ENCODE measurements at regions not wholly inside any gene's neighbourhood (a gene's known extent, or its start where the extent isn't known, plus 50 kb on each side); places are given as distances from the start of the nearest gene placed in this dataset.
"Not testable (repeated sequence)": the region's sequence is repeated elsewhere in the genome, so short reads cannot be mapped to it uniquely, and the experiment has no call there.

DNA sequence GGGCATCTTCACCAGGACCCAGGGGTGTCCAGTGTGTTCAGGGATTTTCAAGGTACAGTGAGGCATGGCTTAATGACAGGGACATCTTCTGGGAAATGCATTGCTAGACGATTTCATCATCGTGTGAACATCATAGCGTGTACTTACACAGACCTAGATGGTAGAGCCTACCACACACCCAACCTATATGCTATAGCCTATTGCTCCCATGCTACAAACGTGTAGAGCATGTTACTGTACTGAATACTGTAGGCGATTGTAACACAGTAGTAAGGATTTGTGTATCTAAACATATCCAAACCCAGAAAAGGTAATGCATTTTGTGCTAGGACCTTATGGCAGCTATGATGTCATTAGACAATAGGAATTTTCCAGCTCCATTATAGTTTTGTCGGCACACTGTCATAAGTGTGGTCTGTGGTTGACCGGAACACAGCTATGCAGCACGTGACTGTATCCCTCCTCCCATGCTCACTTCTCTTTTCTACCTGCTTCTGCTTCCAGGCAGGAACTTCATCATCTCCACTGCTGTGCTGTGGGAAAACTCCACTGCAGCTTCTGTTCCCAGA, 416.2 kb upstream of the NFE2L3 start:
- intact Hi-C loops (cut with DNase I): no loop called here
- DNase-seq: no peak
- ATAC-seq: no peak

DNA sequence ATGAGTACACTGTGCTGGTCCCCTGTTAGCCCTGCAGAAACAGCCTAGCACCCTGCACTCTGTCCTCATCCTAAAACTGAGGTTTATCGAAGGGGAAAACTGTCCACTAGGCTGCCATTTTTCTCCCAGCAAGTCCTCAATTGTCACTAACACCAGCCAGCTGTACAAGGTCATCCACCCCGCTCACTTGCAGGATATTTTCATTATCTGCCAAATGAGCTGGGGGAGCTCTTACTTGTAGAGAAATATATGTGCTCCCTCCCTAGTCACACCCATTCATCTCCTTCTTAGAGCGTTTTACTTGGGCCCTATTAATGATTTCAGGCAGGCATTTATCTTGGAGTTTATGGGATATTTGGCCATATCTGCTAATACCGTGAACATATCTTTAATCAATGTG, 413.5 kb upstream of the NFE2L3 start:
- intact Hi-C loops (cut with DNase I): no loop called here
- no peak for DNase-seq
- no peak for ATAC-seq

DNA sequence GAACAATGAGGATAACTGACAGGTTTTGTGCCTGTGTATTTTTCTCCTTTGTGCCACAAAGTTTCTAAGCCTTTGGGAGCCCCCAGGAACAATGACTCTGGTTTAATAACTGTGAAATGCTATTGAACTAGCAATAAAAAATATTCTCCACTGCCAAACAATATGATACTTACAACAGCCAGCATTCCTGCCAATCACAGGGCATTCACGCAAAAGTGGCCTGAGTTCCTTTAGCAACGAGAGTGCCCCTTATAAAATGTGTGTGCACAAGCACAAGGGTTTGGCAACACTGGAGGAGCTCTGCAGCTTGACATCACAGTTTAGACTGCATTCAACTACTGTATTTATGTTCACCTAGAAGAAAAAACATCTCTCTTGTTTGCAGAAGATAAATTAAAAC, 412.9 kb upstream of the NFE2L3 start:
- DNase-seq (no peak), ATAC-seq (no peak)
- intact Hi-C loops (cut with DNase I): no loop called here

DNA sequence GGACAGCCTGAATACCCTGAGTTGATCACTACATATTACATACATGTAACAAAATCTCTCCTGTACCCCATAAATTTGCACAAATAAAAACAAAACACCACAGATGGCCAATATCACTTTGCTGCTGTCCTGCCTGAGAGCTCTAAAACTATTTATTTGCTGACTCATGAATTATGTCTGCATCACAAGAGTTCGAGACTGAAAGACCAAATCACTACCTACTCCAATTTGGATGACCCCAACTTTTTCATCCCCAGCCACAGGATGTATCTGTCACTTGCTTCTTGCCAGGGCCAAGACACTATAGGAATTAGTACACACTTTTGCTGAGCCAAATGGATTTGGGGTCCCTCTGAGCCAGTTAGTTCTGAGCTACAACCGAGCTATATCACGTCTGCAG, 409.7 kb upstream of the NFE2L3 start:
- DNase-seq (no peak), ATAC-seq (no peak)
- intact Hi-C loops (cut with DNase I): no loop called here

DNA sequence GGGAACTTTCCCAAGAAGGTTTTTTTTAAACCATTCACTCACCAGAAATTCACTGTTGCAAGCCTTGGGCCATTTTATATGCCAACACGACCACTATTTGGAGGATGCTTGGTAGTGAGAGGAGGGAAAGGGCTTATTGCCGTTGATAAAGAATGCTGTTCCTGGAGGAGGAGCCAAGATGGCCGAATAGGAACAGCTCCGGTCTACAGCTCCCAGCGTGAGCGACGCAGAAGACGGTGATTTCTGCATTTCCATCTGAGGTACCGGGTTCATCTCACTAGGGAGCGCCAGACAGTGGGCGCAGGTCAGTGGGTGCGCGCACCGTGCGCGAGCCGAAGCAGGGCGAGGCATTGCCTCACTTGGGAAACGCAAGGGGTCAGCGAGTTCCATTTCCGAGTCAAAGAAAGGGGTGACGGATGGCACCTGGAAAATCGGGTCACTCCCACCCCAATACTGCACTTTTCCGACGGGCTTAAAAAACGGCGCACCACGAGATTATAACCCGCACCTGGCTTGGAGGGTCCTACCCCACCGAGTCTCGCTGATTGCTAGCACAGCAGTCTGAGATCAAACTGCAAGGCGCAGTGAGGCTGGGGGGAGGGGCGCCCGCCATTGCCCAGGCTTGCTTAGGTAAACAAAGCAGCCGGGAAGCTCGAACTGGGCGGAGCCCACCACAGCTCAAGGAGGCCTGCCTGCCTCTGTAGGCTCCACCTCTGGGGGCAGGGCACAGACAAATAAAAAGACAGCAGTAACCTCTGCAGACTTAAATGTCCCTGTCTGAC, 408.1 kb upstream of the NFE2L3 start:
- ATAC-seq; intact Hi-C loops (cut with DNase I): not testable (repeated sequence)

DNA sequence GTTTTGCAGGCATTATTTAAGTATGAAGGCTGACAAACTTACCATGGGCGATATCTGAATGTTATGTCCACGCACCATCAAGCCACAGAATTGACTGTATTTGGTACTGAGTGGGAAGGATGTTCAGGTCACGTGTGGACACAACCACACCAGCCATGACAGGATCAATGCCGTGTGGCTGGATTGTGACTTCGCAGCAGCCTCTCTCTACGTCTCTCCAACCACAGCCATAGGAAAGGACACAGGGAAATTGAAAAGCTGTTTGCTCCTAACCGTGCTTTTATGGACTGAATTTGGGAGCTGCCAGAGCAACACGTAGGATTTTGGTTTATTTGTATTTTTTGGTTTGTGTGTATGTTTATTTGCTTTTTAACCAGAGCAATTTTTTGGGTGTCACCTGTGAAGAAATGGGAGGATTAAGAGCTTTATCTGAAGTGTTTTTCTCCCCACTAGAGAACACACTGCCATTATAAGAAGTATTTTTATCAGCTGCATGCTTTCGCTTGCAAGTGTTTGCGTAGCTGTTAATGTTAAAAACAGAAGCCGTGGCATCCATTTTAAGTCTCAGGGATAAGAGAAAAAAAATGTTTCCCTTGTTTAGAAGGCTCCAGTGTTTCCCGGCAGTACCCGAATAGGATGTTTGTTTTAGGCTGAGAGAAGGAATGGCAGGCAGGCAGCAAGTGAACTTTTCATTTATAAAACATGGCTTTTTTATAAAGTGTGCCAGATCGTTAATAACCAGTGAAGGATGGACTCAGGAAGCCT, 401.1 kb upstream of the NFE2L3 start:
- peak in 1 of 2 donors; percentile 33 for ATAC-seq
- intact Hi-C loops (cut with DNase I): loop anchor here in 1 of 2 donors (10.0 kb wide), 1 partner anchor 84 kb away; no protein-coding TSS in a partner anchor
- no peak for DNase-seq

More for the DNA sequence above, 408.1 kb upstream of the NFE2L3 start:
- DNase-seq: not testable (repeated sequence)

DNA sequence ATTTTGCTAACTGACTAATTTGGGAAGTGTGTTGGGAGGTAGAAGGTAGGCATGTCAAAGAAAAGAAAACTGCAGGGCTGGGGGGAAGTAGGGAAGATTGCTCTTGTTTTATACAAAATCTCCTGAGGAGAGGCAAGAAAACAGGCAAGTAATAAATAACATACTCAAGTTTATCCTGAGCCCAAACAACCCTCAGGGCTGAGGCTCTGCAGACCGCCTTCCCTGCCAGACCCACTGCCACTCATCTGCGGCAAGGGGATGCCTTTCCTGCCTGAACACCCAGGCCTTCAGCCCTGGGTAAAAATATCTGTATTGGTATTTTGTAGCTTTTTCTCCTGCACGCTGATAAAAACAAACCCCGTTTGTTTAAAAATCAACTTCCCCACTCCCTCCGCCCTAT, 399.8 kb upstream of the NFE2L3 start:
- DNase-seq (no peak), ATAC-seq (no peak)
- intact Hi-C loops (cut with DNase I): loop anchor here in 1 of 2 donors (10.0 kb wide), 1 partner anchor 83 kb away; no protein-coding TSS in a partner anchor

DNA sequence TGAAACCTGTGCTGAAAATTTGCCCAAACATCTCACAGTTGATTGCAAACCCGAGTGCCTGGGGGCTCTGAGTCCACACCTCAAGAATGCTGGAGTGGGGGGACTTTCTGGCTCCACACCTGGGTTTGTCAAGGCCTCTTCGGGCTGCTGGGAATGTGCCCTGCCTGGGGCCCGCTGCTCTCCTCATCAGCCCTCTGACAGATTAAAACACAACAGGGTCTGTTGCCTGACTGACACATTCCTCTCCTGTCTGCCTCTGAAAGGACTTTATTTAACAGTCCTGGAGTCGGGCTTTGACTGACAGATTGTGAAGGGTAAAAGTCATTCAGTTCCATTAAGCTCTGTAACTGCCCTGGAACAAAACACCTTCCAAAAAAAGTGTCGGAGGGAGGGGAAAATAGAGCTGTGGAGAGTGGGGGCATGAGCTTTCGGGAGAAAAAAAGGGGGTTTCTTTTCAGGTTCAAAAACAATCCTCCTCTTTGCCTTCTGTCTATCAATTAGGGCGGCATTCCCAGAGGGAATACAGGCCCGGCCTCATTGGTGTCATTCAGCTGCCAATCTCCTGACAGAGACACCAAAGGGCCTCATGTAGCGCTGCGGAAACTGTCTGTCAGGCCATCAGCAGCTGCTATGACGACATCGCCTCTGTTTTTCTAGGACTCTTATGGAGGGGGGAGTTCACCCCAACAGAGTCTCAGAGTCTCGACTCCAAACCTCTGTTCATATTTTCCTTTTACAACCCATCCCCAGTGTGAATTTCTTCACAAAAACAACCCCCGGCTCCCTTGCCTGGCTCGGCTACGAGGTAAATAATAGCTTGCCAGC, 398.8 kb upstream of the NFE2L3 start:
- ATAC-seq: peak in 1 of 2 donors; percentile 51
- DNase-seq: peak; percentile 33
- intact Hi-C loops (cut with DNase I): loop anchor here in 1 of 2 donors (10.0 kb wide), 1 partner anchor 82 kb away; no protein-coding TSS in a partner anchor

DNA sequence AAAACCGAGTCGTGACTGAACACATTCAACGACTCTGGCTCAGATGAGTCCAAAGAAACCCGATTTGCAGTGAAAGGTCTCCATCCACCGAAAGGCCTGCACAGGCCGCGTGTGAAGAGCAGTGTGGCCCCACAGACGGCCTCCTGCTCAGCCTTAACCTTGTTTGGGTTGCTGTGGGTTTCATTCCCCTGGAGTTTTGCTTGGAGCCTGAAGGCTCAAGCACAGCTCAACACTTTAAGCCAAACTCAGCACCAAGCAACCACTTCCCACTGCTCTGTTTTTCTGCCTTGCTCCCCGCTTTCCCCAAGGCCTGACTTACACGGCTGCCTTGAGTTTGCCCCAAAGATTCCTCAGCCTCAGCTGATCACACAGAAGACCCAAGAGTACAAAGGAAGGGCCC, 398.2 kb upstream of the NFE2L3 start:
- intact Hi-C loops (cut with DNase I): loop anchor here in 1 of 2 donors (10.0 kb wide), 1 partner anchor 81 kb away; no protein-coding TSS in a partner anchor
- ATAC-seq: peak; percentile 32 to 69
- no peak for DNase-seq

DNA sequence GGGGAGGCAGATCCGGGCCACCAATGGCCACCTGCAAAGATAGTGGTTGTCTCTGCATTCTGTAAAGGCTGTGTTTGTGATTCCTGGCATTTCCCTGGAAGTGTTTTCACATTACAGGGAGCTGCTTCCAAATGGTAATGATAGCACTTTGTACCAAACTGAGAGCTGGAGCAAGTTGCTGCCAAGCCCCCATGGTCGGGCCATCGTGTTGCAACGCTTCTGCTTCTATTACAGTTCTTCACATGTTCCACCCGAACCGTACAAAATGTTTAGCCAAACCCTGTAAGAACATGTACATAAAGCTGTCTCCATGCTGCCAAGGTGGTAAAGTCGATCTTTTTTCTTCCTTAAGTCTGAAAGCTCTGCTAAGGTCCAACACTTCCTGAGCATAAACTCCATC, 397.7 kb upstream of the NFE2L3 start:
- DNase-seq: peak; percentile 49
- ATAC-seq: peak in 1 of 2 donors; percentile 55
- intact Hi-C loops (cut with DNase I): loop anchor here in 1 of 2 donors (10.0 kb wide), 1 partner anchor 80 kb away; no protein-coding TSS in a partner anchor

DNA sequence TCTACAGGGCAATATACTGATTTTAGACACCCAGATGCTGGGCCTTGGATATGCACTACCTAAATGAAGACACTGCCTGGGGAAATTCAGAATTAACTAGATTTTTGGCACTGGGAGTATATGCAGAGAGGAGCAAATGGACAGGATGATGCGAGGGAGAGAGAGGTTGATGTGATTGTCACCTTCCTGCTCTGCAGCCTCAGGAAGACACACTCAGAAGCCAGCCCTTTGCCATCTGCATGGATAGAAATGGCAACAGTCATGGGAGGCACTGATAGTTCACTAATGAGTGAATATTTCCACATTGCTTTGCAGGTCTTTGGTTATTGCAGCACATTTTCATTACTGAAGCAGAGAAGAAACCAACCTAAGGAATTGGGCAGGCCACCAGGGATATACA, 397.2 kb upstream of the NFE2L3 start:
- no peak for ATAC-seq
- no peak for DNase-seq
- intact Hi-C loops (cut with DNase I): loop anchor here in 1 of 2 donors (10.0 kb wide), 1 partner anchor 80 kb away; no protein-coding TSS in a partner anchor

DNA sequence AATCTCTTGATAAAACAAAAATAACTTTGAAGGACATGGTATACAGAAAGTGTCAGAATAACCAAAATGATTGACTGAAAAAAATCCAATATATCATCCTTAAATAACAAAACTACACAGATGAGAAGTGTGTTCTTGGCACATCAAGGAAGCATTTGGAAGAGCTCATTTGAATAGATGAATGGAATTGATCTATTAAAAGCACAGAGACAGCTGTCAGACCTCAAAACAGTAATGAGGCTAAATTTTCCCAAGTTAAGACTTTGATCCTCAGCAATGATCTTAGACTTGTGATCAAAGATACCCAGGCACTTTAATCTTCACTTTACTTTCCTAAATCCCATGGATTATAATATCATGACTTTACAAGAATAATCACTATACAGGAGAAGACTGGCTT, 395.4 kb upstream of the NFE2L3 start:
- intact Hi-C loops (cut with DNase I): loop anchor here in 1 of 2 donors (10.0 kb wide), 1 partner anchor 78 kb away; no protein-coding TSS in a partner anchor
- DNase-seq: no peak
- no peak for ATAC-seq

DNA sequence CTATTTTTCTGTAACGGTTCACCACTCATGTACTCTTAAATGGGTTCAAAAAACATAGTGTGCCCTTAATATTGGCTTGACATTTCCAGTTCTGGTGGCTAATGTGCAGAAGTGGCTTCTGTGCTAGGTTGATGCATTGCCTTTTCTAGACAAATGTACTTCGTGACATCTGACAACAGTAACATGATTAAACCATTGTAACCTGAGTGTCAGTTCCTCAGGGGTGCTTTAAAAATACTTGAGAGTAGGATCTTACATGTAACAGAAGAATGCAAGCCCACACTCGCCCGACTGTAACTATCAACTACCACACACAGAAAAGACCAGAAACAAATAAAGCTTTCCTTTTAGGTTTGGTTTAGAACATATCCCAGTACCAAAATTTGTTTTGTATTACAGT, 393.4 kb upstream of the NFE2L3 start:
- intact Hi-C loops (cut with DNase I): loop anchor here in 1 of 2 donors (10.0 kb wide), 1 partner anchor 76 kb away; no protein-coding TSS in a partner anchor
- ATAC-seq (no peak), DNase-seq (no peak)

DNA sequence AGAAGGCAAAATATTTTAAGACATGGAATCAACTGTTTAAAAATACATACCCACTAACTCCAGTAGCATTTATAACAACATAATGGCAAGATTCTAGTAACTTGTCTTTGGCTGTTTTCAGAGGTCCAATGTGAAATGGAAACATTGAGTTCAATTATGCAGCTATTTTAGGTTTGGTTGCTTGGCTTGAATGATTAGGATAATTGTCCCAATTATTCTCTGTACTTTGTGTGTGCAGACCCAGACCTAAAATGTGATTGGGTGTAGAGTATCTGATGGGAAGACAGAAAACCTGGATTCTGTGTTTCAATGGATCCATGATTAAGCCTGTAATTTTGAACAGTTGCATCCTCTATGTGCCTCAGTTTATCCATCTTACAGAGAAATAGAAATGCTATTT, 392.7 kb upstream of the NFE2L3 start:
- DNase-seq: no peak
- ATAC-seq: no peak
- intact Hi-C loops (cut with DNase I): loop anchor here in 1 of 2 donors (10.0 kb wide), 1 partner anchor 76 kb away; no protein-coding TSS in a partner anchor

DNA sequence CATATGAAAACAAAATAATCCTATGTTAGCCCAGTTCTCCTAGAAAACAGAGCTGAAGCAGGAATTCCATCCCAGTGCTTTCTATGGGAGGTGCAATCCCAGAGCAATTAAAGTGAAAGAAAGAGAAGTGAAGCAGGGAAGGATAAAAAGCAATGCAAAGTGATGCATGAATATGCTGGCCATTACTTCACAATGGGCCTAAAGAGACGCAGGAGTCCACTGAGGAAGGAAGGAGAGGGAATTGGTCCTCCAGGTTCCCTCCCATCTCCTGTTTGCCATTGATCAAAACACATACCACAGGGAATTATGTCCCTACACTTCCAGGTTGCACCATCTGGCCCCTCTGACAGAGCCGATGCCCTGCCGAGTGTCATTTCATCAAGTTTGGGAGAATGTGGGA, 392.2 kb upstream of the NFE2L3 start:
- intact Hi-C loops (cut with DNase I): loop anchor here in 1 of 2 donors (10.0 kb wide), 1 partner anchor 75 kb away; no protein-coding TSS in a partner anchor
- ATAC-seq (no peak), DNase-seq (no peak)

DNA sequence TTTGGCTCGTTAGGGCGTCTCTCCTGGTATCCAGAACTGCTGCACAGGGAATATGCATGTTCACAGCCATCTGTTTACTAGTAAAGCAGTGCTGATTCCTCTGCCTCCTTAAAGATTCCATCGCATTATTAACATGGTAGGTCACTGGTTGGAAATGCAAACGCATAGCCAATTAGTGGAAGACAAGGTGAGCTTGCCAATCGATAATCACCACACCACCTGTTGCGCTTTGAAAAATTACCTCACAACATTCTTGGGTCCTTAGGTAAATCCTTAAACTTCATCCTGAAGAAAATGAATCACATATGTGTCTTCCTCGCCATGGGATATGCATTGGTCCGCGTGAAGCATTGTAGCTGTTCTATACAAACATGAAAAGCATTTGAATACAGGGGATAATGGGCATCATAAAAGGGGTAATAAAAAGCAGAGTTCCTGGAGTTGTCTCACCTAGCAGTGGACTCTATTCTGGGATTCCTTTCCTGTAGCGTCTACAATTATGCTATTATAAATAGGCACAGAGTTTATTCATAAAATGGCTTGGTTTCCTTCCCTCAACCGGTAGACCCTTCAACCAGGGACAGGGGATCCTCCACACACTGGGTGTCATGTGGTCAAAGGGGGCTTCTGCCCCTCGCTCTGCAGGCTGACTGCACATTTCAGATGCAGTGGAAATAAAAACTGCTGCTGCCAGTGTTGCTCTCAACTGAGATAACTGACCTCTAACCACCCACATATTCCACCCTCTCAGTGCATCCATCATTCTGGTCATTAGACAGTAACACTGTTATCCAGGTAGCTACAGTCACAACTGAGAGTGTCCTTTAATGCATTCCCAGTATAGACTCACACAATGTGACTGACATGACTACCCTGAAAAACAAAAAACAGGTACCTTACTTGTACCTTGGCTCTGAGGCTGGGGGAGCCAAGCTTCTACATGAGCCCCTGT, 389.2 kb upstream of the NFE2L3 start:
- intact Hi-C loops (cut with DNase I): no loop called here
- ATAC-seq (no peak), DNase-seq (no peak)

DNA sequence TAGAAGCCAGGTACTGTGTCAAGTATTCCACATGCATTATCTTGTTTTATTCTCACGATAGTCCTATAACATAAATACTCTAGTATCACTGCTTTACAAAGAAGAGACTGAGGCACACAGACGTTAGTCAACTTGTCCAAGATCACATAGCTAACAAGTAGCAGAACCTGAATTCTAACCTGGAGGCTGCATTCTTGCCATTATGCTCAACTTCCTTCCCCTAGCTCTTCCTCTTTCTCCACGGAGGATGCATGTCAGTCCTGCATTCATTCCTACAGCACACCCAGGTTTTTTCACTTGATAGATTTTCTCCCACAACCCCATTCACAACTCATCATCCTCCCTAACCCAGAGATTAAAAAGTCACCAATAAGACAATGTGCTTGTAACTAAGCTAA, 388.5 kb upstream of the NFE2L3 start:
- ATAC-seq (no peak), DNase-seq (no peak)
- intact Hi-C loops (cut with DNase I): no loop called here

Data from left cardiac atrium (tissue), 4 donors.